WTC11 (cell line): ENCODE measurements at regions not wholly inside any gene's neighbourhood (a gene's known extent, or its start where the extent isn't known, plus 50 kb on each side); places are given as distances from the start of the nearest gene placed in this dataset.

ENCODE experiments used
- ATAC-seq: fragments of 200-7000 bp; cut with Tn5 transposase; 2 replicates; pipeline ENCODE4 v1.10.0; 2021; ENCODE audit warnings: mild to moderate bottlenecking, moderate library complexity
- CTCF ChIA-PET: fragments of 300-600 bp; sonication (Branson Sonifier 250); formaldehyde crosslinking; loops from one replicate; lab custom pipeline; 2021; ENCODE audit warnings: antibody characterized with exemption; lab: Charles Lee
- POLR2A ChIA-PET: fragments of 350-600 bp; sonication (Branson Sonifier 250); formaldehyde crosslinking; loops from one replicate; lab custom pipeline; 2021; ENCODE audit warnings: antibody characterized with exemption; lab: Charles Lee
- DNase-seq: peaks from one replicate; pipeline ENCODE4 v3.0.0; 2021; ENCODE audit warnings: low spot score
- H3K27ac Mint-ChIP-seq: 2 replicates; pipeline ENCODE4 v1.8.0; 2021; ENCODE audit warnings: mixed read lengths
- H3K27me3 Mint-ChIP-seq: 2 replicates; pipeline ENCODE4 v1.8.0; 2021; ENCODE audit warnings: low read depth, mild to moderate bottlenecking, moderate library complexity, mixed read lengths
- H3K36me3 Mint-ChIP-seq: 2 replicates; pipeline ENCODE4 v1.8.0; 2021; ENCODE audit warnings: mixed read lengths
- H3K4me1 Mint-ChIP-seq: 2 replicates; pipeline ENCODE4 v1.8.0; 2022; ENCODE audit warnings: mixed read lengths
- H3K4me3 Mint-ChIP-seq: 2 replicates; pipeline ENCODE4 v1.8.0; 2021; ENCODE audit warnings: mild to moderate bottlenecking, moderate library complexity, mixed read lengths
- H3K9me3 Mint-ChIP-seq: 2 replicates; pipeline ENCODE4 v1.8.0; 2021; ENCODE audit warnings: mixed read lengths
- CREM ChIP-seq: sonication (generic); formaldehyde crosslinking; IDR thresholded peaks from 2 replicates; pipeline ENCODE4 v1.8.1; 2022; ENCODE audit warnings: mild to moderate bottlenecking, missing genetic modification reagents, moderate library complexity
- ESRRA ChIP-seq: sonication (generic); formaldehyde crosslinking; IDR thresholded peaks from 2 replicates; pipeline ENCODE4 v1.8.1; 2022; ENCODE audit warnings: mild to moderate bottlenecking, missing genetic modification reagents, borderline replicate concordance
- FOXP1 ChIP-seq: sonication (generic); formaldehyde crosslinking; IDR thresholded peaks from 2 replicates; pipeline ENCODE4 v1.8.0; 2022; ENCODE audit warnings: missing genetic modification reagents, mild to moderate bottlenecking, moderate library complexity, borderline replicate concordance
- GTF2I ChIP-seq: fragments of 250-450 bp; sonication (Bioruptor Pico); conservative IDR thresholded peaks from 2 replicates; pipeline ENCODE4 v1.4.0; 2021; ENCODE audit warnings: mild to moderate bottlenecking
- NFYB ChIP-seq: sonication (generic); formaldehyde crosslinking; conservative IDR thresholded peaks from 2 replicates; pipeline ENCODE4 v1.8.0; 2022; ENCODE audit warnings: low read depth, missing genetic modification reagents
- SMAD3 ChIP-seq: sonication (generic); formaldehyde crosslinking; IDR thresholded peaks from 2 replicates; pipeline ENCODE4 v1.8.0; 2022; ENCODE audit warnings: missing genetic modification reagents, mild to moderate bottlenecking, borderline replicate concordance
- SOX15 ChIP-seq: fragments of 250-450 bp; sonication (Bioruptor Pico); IDR thresholded peaks from 2 replicates; pipeline ENCODE4 v1.9.0; 2021; ENCODE audit warnings: mild to moderate bottlenecking
- TEAD4 ChIP-seq: sonication (generic); formaldehyde crosslinking; IDR thresholded peaks from 2 replicates; pipeline ENCODE4 v1.8.0; 2022; ENCODE audit warnings: mild to moderate bottlenecking, missing genetic modification reagents
- TP53 ChIP-seq: sonication (generic); formaldehyde crosslinking; IDR thresholded peaks from 2 replicates; pipeline ENCODE4 v1.8.1; 2023; ENCODE audit warnings: mild to moderate bottlenecking, missing genetic modification reagents
- ZNF121 ChIP-seq: sonication (generic); formaldehyde crosslinking; IDR thresholded peaks from 2 replicates; pipeline ENCODE4 v1.8.0; 2023; ENCODE audit warnings: missing genetic modification reagents
- ZNF317 ChIP-seq: sonication (generic); formaldehyde crosslinking; IDR thresholded peaks from 2 replicates; pipeline ENCODE4 v1.8.1; 2023; ENCODE audit warnings: low read depth, mild to moderate bottlenecking, moderate library complexity, missing genetic modification reagents, borderline replicate concordance
- TF ChIP-seq, protein P1 (sequence below): fragments of 250-450 bp; sonication (Bioruptor Pico); IDR thresholded peaks from 2 replicates; pipeline ENCODE4 v1.9.0; 2021; ENCODE audit warnings: moderate library complexity, mild to moderate bottlenecking, inconsistent platforms, borderline replicate concordance
- TF ChIP-seq, protein P2 (sequence below): fragments of 200-600 bp; IDR thresholded peaks from 2 replicates; pipeline ENCODE4 v1.8.0; 2022; ENCODE audit warnings: antibody characterized with exemption
- TF ChIP-seq, protein P3 (sequence below): fragments of 250-450 bp; sonication (Bioruptor Pico); IDR thresholded peaks from 2 replicates; pipeline ENCODE4 v1.9.0; 2021; ENCODE audit warnings: mild to moderate bottlenecking
- TF ChIP-seq, protein P4 (sequence below): fragments of 250-450 bp; sonication (Bioruptor Pico); IDR thresholded peaks from 2 replicates; pipeline ENCODE4 v1.9.0; 2021; ENCODE audit warnings: mild to moderate bottlenecking
- TF ChIP-seq, protein P5 (sequence below): sonication (generic); formaldehyde crosslinking; IDR thresholded peaks from 2 replicates; pipeline ENCODE4 v1.8.0; 2022; ENCODE audit warnings: missing genetic modification reagents
- TF ChIP-seq, protein P6 (sequence below): sonication (generic); formaldehyde crosslinking; IDR thresholded peaks from 2 replicates; pipeline ENCODE4 v1.8.1; 2023; ENCODE audit warnings: mild to moderate bottlenecking, missing genetic modification reagents
- TF ChIP-seq, protein P7 (sequence below): sonication (generic); formaldehyde crosslinking; IDR thresholded peaks from 2 replicates; pipeline ENCODE4 v1.8.1; 2023; ENCODE audit warnings: mild to moderate bottlenecking, missing genetic modification reagents, moderate library complexity
- TF ChIP-seq, protein P8 (sequence below): sonication (generic); formaldehyde crosslinking; IDR thresholded peaks from 2 replicates; pipeline ENCODE4 v1.8.0; 2022; ENCODE audit warnings: mild to moderate bottlenecking, missing genetic modification reagents

DNA sequence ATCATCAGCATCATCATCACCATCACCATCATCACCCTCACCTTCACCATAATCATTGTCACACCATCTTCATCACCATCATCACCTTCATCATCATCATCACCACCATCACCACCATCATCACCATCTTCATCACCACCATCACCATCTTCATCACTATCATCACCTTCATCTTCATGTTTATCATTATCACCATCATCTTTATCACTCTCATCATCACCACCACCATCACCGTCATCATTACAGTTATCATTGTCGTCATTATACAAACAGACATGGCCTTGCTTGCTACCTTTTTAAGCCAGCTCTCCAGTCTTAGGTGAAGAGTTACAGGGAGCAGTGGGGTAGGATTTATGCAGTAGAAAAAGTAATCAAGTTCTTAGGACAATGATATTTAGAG, 114.9 kb downstream of the IRF8 start:
- H3K27me3 Mint-ChIP-seq: peaks cover 3% of the 10 kb centered on the region; the same call in 1 of the 2 replicates
- CTCF ChIA-PET: interaction anchor here (1.2 to 2.2 kb wide), 3 partner anchors 192 to 195 kb away, joined by 3 to 10 read pairs (median 8); no protein-coding TSS in a partner anchor
- H3K4me3 Mint-ChIP-seq: no peak overlapping the region
- POLR2A ChIA-PET: no interaction called here
- H3K27ac Mint-ChIP-seq: no peak overlapping the region
- H3K9me3 Mint-ChIP-seq: peaks cover 14% of the 10 kb centered on the region
- no peak for DNase-seq
- no peak for ATAC-seq
- TF ChIP-seq GTF2I (CRISPR knock-in tag) (no peak), SOX15 (CRISPR knock-in tag) (no peak), ESRRA (CRISPR knock-in tag) (no peak), FOXP1 (CRISPR knock-in tag) (no peak), CREM (CRISPR knock-in tag) (no peak)
- TF ChIP-seq, protein P1, sequence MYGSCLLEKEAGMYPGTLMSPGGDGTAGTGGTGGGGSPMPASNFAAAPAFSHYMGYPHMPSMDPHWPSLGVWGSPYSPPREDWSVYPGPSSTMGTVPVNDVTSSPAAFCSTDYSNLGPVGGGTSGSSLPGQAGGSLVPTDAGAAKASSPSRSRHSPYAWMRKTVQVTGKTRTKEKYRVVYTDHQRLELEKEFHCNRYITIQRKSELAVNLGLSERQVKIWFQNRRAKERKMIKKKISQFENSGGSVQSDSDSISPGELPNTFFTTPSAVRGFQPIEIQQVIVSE (CRISPR knock-in tag): no peak
- TF ChIP-seq, protein P2, sequence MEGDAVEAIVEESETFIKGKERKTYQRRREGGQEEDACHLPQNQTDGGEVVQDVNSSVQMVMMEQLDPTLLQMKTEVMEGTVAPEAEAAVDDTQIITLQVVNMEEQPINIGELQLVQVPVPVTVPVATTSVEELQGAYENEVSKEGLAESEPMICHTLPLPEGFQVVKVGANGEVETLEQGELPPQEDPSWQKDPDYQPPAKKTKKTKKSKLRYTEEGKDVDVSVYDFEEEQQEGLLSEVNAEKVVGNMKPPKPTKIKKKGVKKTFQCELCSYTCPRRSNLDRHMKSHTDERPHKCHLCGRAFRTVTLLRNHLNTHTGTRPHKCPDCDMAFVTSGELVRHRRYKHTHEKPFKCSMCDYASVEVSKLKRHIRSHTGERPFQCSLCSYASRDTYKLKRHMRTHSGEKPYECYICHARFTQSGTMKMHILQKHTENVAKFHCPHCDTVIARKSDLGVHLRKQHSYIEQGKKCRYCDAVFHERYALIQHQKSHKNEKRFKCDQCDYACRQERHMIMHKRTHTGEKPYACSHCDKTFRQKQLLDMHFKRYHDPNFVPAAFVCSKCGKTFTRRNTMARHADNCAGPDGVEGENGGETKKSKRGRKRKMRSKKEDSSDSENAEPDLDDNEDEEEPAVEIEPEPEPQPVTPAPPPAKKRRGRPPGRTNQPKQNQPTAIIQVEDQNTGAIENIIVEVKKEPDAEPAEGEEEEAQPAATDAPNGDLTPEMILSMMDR: no peak
- TF ChIP-seq, protein P3, sequence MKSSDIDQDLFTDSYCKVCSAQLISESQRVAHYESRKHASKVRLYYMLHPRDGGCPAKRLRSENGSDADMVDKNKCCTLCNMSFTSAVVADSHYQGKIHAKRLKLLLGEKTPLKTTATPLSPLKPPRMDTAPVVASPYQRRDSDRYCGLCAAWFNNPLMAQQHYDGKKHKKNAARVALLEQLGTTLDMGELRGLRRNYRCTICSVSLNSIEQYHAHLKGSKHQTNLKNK: no peak
- TF ChIP-seq, protein P4, sequence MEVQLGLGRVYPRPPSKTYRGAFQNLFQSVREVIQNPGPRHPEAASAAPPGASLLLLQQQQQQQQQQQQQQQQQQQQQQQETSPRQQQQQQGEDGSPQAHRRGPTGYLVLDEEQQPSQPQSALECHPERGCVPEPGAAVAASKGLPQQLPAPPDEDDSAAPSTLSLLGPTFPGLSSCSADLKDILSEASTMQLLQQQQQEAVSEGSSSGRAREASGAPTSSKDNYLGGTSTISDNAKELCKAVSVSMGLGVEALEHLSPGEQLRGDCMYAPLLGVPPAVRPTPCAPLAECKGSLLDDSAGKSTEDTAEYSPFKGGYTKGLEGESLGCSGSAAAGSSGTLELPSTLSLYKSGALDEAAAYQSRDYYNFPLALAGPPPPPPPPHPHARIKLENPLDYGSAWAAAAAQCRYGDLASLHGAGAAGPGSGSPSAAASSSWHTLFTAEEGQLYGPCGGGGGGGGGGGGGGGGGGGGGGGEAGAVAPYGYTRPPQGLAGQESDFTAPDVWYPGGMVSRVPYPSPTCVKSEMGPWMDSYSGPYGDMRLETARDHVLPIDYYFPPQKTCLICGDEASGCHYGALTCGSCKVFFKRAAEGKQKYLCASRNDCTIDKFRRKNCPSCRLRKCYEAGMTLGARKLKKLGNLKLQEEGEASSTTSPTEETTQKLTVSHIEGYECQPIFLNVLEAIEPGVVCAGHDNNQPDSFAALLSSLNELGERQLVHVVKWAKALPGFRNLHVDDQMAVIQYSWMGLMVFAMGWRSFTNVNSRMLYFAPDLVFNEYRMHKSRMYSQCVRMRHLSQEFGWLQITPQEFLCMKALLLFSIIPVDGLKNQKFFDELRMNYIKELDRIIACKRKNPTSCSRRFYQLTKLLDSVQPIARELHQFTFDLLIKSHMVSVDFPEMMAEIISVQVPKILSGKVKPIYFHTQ (CRISPR knock-in tag): no peak
- peaks cover 8% of the 10 kb centered on the region for H3K36me3 Mint-ChIP-seq
- no peaks in the 10 kb centered on the region for H3K4me1 Mint-ChIP-seq

DNA sequence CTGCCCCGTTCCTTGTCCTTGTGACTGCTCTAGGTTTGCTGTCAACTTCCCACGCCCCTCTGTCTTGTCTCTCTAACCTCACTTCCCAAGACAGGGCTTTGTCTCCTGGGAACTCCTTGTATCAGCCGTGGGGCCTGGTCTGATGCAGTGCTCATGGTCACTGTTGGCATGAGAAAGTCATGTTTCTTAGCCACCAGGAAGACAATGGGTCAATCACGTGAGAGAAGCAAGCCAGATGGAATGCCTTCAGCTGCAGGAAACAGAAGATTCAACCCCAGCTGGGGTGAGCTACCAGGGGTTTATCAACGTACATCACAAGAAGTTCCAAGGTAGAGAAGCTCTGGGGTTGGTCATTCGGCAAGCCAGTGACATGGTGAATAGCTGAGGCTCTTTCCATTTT, 116.6 kb downstream of the IRF8 start:
- Mint-ChIP-seq H3K27ac (no peak overlapping the region), H3K4me3 (no peak overlapping the region), H3K4me1 (no peaks in the 10 kb centered on the region), H3K9me3 (peaks cover 28% of the 10 kb centered on the region), H3K36me3 (peaks cover 15% of the 10 kb centered on the region), H3K27me3 (peaks cover 9% of the 10 kb centered on the region)
- ChIA-PET CTCF (interaction anchor here (0.8 to 2.3 kb wide), 15 partner anchors 8 to 237 kb away, joined by 3 to 33 read pairs (median 5); no protein-coding TSS in a partner anchor), POLR2A (interaction anchor here (1.3 kb wide), 1 partner anchor 195 kb away, joined by 3 read pairs; no protein-coding TSS in a partner anchor)
- DNase-seq: no peak
- ATAC-seq: no peak
- TF ChIP-seq, protein P5, sequence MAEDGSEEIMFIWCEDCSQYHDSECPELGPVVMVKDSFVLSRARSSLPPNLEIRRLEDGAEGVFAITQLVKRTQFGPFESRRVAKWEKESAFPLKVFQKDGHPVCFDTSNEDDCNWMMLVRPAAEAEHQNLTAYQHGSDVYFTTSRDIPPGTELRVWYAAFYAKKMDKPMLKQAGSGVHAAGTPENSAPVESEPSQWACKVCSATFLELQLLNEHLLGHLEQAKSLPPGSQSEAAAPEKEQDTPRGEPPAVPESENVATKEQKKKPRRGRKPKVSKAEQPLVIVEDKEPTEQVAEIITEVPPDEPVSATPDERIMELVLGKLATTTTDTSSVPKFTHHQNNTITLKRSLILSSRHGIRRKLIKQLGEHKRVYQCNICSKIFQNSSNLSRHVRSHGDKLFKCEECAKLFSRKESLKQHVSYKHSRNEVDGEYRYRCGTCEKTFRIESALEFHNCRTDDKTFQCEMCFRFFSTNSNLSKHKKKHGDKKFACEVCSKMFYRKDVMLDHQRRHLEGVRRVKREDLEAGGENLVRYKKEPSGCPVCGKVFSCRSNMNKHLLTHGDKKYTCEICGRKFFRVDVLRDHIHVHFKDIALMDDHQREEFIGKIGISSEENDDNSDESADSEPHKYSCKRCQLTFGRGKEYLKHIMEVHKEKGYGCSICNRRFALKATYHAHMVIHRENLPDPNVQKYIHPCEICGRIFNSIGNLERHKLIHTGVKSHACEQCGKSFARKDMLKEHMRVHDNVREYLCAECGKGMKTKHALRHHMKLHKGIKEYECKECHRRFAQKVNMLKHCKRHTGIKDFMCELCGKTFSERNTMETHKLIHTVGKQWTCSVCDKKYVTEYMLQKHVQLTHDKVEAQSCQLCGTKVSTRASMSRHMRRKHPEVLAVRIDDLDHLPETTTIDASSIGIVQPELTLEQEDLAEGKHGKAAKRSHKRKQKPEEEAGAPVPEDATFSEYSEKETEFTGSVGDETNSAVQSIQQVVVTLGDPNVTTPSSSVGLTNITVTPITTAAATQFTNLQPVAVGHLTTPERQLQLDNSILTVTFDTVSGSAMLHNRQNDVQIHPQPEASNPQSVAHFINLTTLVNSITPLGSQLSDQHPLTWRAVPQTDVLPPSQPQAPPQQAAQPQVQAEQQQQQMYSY (CRISPR knock-in tag): no peak
- TF ChIP-seq TP53: no peak
- TF ChIP-seq SMAD3: no peak
- TF ChIP-seq, protein P6, sequence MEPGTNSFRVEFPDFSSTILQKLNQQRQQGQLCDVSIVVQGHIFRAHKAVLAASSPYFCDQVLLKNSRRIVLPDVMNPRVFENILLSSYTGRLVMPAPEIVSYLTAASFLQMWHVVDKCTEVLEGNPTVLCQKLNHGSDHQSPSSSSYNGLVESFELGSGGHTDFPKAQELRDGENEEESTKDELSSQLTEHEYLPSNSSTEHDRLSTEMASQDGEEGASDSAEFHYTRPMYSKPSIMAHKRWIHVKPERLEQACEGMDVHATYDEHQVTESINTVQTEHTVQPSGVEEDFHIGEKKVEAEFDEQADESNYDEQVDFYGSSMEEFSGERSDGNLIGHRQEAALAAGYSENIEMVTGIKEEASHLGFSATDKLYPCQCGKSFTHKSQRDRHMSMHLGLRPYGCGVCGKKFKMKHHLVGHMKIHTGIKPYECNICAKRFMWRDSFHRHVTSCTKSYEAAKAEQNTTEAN (CRISPR knock-in tag): no peak
- TF ChIP-seq ESRRA (CRISPR knock-in tag): no peak
- no peak for TF ChIP-seq ZNF317 (CRISPR knock-in tag)
- TF ChIP-seq, protein P7, sequence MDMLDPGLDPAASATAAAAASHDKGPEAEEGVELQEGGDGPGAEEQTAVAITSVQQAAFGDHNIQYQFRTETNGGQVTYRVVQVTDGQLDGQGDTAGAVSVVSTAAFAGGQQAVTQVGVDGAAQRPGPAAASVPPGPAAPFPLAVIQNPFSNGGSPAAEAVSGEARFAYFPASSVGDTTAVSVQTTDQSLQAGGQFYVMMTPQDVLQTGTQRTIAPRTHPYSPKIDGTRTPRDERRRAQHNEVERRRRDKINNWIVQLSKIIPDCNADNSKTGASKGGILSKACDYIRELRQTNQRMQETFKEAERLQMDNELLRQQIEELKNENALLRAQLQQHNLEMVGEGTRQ (CRISPR knock-in tag): no peak
- no peak for TF ChIP-seq TEAD4 (CRISPR knock-in tag)
- TF ChIP-seq, protein P8, sequence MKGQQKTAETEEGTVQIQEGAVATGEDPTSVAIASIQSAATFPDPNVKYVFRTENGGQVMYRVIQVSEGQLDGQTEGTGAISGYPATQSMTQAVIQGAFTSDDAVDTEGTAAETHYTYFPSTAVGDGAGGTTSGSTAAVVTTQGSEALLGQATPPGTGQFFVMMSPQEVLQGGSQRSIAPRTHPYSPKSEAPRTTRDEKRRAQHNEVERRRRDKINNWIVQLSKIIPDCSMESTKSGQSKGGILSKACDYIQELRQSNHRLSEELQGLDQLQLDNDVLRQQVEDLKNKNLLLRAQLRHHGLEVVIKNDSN: no peak
- TF ChIP-seq FOXP1 (CRISPR knock-in tag): no peak
- TF ChIP-seq ZNF121 (CRISPR knock-in tag): no peak
- TF ChIP-seq NFYB (CRISPR knock-in tag): no peak
